Activated CD4-positive, alpha-beta T cell treated with anti-CD3 and anti-CD28 coated beads, Interleukin-2, Interleukin-6, amounts not matched to agents 100 ng/mL and 50 ng/mL, durations not matched to agents 16 hours and 8 hours (primary cell): ENCODE measurements at regions not wholly inside any gene's neighbourhood (a gene's known extent, or its start where the extent isn't known, plus 50 kb on each side); places are given as distances from the start of the nearest gene placed in this dataset.
A peak's percentile ranks its signal among the peaks of the same experiment; 100 is the strongest.
"Not testable (repeated sequence)": the region's sequence is repeated elsewhere in the genome, so short reads cannot be mapped to it uniquely, and the experiment has no call there.

ENCODE experiments used
- DNase-seq: peaks from one replicate; pipeline ENCODE4 v3.0.0-alpha.2; 2020

GRCh38 chrX:45445745-45446412, 245.2 kb upstream of the DIPK2B start:
- peak; percentile 23 for DNase-seq

DNA sequence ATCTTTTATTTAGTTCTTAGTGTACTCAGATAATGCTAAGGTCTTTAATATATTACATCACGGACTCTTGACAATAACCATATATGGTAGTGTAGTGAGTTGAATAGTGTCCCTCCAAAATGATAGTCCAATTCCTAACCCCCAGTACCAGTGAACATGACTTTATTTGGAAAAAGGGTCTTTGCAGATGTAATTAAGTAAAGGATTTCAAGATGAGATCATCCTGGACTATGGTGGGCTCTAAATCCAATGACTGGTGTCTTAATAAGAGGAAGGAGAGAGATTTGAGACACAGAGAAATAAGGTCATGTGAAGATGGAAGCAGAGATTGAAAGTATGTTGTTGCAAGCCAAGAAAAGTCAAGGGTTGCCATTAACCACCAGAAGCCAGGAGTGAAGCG, 236.5 kb upstream of the DIPK2B start:
- DNase-seq = no peak

DNA sequence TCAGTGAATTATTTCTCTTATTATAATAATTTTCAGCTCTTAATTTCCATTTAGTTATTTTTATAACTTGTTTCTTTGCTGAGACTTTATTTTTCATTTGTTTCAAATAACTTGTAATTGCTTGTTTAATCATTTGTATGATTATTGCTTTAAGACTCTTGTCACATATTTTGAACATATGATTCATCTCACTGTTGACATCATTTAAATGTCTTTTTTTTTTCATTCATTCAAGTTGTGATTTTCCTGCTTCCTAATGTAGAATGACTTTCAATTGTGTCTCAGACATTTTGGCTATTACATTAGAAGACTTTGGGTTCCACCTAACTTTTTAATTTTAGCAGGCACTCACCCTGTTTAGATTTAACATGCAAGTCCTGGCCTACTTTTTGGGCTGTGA, 234.8 kb upstream of the DIPK2B start:
- DNase-seq = no peak

DNA sequence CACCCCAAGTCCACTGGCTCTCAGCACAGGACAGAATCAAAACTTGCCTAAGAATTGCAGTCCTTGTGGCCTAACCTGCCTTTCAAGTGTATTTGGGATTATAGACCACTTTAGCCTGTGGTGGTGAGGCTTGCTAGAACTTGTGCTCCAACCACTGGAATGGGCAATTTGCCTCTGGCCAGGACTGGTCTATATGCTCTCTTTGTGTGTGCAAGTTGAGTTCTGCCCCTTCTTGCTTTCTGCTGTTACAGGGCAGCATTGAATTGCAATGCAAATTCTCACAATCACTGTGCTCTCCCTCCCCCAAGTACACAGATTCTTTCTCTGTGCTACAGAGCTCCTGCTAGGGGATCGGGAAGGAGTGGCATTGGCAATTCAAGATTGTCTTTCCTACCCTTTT, 233.6 kb upstream of the DIPK2B start:
- DNase-seq = no peak

- DNase-seq = no peak
These were observed 228.2 kb upstream of the DIPK2B start for GRCh38 chrX:45428831-45429230.

GRCh38 chrX:45424326-45424725, 223.7 kb upstream of the DIPK2B start:
- no peak for DNase-seq

- no peak for DNase-seq
These were observed 221.7 kb upstream of the DIPK2B start for GRCh38 chrX:45422216-45422925.

DNA sequence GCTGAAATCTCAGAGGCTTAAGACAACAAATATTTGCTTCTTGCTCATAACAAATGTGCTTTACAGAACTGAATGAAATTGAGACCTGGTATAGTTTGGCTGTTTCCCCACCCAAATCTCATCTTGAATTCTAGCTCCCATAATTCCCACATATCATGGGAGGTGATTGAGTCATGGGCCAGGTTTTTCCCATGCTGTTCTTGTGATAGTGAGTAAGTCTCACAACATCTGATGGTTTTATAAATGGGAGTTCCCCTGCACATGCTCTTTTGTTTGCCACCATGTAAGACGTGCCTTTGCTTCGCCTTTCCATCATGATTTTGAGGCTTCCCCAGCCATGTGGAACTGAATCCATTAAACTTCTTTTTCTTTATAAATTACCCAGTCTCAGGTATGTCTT, 221.1 kb upstream of the DIPK2B start:
- no peak for DNase-seq

GRCh38 chrX:45404206-45404605, 203.5 kb upstream of the DIPK2B start:
- DNase-seq = no peak

DNA sequence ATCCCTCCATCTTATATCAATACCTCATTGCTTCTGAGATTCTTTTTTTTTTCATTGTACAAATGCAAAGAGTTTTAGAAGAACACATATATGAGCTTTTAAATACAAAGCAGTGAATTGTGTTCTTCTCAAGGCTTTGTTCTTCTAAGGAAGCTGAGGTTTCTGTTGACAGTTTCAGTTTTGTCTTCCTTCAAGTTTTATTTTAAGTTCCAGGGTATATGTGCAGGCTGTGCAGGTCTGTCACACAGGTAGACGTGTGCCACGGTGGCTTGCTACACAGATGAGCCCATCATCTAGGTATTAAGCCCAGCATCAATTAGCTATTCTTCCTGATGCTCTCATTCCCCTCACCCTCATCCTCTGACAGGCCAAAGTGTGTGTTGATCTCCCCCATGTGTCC, 201.2 kb upstream of the DIPK2B start:
- no peak for DNase-seq

GRCh38 chrX:45400951-45401725, 200.5 kb upstream of the DIPK2B start:
- DNase-seq = not testable (repeated sequence)

GRCh38 chrX:45400027-45400779, 199.5 kb upstream of the DIPK2B start:
- no peak for DNase-seq

DNA sequence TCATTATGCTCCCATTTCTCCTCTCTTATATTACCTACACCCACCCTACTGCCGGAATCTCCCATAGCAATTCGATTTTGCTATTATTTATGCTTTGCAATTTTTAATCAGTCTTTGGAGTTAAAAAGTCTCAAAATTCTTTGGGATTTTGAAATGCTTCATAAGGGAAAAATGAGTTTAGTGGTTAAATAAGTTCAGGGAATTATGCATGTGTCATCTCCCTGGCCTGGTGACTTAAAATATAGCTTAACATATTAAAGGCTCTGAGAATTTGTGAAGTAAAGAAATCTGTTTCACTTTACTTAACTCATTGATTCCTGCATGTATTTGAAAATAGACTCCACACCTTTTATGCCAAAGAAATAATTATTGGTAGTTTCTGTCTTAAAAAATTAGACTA, 185.1 kb upstream of the DIPK2B start:
- no peak for DNase-seq

- no peak for DNase-seq
These were observed 181.2 kb upstream of the DIPK2B start for GRCh38 chrX:45381841-45382240.

GRCh38 chrX:45381366-45381765, 180.7 kb upstream of the DIPK2B start:
- no peak for DNase-seq

DNA sequence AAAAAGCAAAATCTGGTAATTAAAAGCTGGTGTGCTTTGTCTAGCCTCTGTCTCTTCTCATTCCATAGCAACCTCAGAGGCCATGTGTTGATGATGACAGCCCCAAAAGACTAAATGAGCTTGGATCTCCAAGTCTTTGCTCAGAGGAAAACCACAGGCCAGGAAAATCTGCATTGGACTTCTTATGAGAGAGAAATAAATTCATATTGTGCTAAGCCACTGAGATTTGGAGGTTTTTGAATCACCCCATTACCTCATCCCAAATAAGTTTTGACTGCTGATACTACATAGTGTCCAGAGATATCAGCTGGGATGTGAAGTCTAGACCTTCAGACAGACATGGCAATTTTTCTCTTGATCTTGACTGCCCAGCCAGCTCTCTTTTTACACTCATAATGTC, 178.6 kb upstream of the DIPK2B start:
- no peak for DNase-seq

DNA sequence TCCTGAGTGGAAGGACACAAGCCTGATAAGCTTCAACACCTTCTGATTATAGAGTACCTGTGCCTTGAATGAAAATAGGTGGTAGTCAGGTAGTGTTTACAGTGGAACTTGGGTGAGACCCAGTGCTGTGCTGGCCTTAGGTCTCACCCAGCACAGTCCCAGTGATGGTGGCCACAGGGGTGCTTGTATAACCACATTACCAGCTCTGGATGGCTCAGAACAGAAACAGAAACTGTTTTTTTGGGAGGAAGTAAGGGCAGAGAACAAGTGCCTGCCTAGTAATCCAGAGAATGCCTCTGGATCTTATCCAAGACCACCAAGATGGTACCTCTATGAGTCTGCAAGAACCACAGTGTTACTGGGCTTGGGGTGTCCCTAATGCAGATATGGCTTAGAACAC, 171.5 kb upstream of the DIPK2B start:
- DNase-seq = peak; percentile 19

DNA sequence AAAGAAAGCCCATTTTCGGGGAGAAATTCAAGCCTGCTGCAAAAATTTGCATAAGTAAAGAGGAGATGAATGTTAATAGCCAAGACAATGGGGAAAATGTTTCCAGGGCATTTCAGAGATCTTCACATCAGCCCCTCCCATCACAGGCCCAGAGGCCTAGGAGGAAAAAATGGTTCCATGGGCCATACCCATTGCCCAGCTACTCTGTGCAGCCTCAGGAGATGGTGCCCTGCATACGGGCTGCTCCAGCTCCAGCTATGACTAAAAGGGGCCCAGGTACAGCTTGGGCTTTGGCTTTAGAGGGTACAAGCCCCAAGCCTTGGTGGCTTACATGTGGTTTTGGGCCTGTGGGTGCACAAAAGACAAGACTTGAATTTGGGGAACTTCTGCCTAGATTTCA, 168.0 kb upstream of the DIPK2B start:
- no peak for DNase-seq

DNA sequence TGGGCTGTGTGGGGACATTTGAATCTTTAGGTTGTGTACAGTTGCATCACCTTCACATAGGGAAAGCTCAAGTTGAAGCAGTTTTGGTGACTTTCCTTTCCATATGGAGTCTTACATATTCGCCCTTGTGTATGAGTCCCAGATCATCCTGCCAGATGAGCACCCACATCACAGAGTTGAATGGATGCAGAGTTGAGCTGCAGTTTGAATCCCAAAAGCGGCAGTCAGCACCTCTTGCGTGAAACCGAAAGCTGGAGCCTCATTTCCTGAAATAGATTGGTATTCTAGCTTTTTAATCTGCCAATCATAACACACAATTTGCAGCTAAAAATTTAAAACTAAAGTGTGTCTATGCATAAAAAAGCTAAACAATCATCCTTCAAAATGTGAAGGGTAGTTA, 162.9 kb upstream of the DIPK2B start:
- no peak for DNase-seq

GRCh38 chrX:45360571-45360970, 159.9 kb upstream of the DIPK2B start:
- DNase-seq = no peak

GRCh38 chrX:45358392-45358791, 157.7 kb upstream of the DIPK2B start:
- DNase-seq = no peak

GRCh38 chrX:45353456-45353855, 152.8 kb upstream of the DIPK2B start:
- DNase-seq = no peak

GRCh38 chrX:45352611-45353010, 151.9 kb upstream of the DIPK2B start:
- DNase-seq = no peak
